GM21619 (cell line): ENCODE measurements at regions not wholly inside any gene's neighbourhood (a gene's known extent, or its start where the extent isn't known, plus 50 kb on each side); places are given as distances from the start of the nearest gene placed in this dataset.
"Not testable (repeated sequence)": the region's sequence is repeated elsewhere in the genome, so short reads cannot be mapped to it uniquely, and the experiment has no call there.

Source experiments
- ATAC-seq: cut with Tn5 transposase; IDR thresholded peaks from one replicate; pipeline ENCODE4 v1.9.1; 2021; ENCODE audit not compliant: unreplicated experiment

DNA sequence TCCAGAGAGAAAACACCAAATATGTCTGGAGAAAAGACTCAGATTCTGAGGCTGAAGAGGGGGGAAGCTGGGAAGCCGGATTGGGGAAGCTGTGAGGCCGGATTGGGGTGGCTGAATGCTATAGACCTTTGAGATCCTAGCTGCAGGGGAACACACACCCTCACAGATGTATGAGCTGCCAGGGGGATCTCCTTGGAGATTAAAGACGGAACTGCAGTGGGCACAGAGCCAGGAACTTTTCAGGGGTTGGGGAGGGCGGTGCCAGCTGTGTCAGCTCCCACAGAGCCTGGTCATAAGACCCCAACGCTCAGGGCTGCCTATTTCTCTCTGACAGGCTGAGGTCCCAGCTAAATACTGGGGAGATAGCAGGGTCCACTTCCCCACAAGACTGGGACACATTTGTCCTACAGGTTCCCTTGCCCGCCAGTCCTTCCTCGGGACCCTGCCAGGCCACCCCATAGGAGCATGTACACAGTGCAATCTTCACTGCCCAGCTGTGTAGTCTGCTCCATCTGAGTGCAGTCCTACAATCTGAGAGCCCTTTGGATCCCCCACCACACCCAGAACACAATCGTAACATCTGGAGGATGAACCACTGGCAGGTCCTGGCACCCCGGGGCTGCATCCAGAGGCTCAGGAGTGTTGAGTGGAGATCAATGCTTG, 1893.9 kb downstream of the PCDH9 start:
- ATAC-seq: no peak

DNA sequence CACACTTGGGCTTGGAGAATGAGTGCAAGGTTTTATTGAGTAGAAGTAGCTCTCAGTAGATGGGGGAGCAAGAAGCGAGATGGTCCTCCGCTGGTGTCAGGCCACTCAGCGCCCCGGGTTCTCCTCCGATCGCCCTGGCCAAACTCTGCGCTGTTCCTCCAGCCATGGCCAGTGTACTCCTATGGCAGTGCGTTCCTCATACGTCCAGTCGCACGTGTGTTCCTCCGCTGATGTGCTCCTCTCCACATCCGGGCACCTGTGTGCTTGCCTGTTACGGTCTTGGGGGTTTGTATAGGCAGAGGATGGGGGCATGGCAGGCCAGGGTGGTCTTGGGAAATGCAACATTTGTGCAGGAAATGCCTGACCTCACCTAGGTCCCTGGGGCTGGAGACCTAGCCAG, 1899.4 kb downstream of the PCDH9 start:
- ATAC-seq: no peak

DNA sequence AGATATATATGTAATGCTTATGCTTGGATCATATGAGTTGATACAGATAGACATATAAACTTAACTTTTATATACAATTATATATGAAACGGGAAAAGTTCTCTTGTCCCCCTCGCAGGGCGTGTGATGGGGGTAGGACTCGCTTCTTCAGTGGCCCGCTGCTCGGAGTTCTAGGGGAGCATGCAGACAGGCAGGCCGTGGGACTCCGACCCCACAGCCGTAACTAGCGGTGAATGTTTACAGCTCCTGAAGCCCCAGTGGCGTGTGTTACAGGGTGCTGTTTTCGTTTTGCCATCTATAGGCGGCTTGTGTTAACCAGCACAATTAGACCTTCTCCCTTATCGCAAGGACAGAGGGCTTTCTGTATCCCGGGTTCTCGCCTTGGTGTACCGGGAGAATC, 1899.8 kb downstream of the PCDH9 start:
- no peak for ATAC-seq

DNA sequence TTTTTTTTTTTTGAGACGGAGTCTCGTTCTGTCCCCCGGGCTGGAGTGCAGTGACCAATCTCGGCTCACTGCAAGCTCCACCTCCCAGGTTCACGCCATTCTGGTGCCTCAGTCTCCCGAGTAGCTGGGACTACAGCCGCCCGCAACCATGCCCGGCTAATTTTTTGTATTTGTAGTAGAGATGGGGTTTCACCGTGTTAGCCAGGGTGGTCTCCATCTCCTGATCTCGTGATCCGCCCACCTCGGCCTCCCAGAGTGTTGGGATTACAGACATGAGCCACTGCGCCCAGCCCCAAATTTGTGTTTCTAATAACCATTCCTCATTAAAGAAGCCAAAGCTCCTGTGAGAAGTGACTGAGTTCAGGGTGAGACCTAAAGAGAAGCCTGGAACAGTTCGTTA, 1906.9 kb downstream of the PCDH9 start:
- not testable (repeated sequence) for ATAC-seq

DNA sequence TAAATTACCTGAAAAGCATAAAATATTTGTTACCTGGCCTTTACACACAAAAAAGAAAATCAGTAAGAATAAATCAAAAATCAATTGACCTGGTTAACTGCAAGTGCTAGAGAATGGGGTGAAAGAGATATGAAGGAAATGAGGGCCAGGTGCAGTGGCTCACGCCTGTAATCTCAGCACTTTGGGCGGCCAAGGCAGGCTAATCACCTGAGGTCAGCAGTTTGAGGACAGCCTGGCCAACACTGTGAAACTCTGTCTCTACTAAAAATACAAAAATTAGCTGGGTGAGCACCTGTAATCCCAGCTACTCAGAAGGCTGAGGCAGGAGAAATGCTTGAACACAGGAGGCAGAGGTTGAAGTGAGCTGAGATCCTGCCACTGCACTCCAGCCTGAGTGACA, 1908.7 kb downstream of the PCDH9 start:
- not testable (repeated sequence) for ATAC-seq

DNA sequence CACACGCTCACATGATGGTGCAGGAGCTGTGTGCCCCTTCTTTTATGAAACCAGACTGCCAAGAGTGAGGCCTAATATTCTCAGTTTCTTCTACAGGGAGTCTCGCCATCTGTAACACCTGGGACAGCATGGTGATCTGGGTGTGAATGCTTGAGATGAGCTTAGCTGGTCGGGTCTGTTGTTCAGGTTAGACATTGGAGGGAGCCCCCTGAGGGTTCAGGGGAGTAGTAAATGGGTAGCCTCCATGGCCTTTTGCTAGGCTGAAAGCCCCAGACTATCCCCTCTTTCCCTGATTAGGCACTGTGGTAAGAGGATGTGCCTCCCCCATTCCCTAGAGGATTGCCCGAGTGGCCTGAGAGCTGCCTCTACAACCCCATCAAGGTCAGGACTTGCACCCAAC, 1916.1 kb downstream of the PCDH9 start:
- ATAC-seq: no peak

DNA sequence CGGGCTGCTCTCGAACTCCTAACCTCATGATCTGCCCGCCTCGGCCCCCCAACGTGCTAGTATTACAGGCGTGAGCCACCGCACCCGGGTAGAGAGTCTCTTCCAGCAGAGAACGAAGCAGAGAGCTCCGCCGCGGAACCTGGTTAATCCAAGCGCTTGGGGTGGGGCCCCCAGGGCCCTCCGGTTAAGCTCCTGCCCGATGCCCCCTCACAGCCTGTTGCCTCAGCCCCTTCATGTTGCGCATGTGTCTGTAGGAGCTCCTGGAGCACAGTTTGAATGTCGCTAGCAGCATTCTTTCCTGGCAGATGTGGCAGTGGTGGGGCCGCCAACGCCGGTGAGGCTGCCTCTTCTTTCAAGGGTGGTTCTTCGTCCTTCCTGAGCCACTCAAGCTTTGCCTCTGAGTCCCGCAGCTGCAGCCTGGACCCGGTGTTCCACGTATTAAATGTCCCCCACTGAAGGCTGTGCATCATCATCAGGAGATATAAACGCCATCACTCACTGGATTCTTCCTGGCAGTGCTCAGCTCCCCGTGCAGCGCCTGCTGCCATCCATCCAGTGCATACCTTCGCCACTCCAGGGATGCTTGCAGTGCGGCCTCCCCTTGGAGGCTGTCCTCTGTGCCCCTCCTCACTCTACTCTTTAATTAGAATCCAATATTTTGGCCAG, 1919.3 kb downstream of the PCDH9 start:
- ATAC-seq: no peak

DNA sequence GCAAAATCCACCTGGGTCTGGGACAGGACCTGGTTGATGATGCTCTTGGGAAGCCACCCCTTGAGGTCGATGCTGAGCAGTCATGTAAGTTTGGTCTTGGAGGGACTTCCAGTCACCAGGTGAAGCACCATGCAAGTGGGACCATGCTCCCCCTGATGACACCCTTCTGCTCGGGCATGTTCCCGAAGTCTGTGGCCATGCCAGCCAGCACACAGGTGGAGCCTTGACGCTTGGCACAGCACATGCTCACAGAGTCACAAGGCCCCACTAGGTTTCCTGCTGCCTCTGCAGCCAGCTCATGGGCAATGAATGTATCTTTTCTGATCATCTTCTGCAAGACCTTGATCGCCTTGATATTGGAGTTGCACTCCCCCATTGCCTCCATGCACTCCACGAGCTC, 1920.2 kb downstream of the PCDH9 start:
- no peak for ATAC-seq

DNA sequence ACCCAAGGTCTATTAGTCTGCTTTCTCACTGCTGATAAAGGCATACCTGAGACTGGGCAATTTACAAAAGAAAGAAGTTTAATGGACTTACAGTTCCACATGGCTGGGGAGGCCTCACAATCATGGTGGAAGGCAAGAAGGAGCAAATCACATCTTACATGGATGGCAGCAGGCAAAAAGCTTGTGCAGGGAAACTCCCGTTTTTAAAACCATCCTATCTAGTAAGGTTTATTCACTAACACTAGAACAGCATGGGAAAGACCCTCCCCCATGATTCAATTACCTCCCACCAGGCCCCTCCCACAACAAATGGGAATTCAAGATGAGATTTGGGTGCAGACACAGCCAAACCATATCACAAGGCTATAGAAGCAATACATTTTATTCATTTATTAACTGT, 1921.4 kb downstream of the PCDH9 start:
- ATAC-seq: not testable (repeated sequence)

DNA sequence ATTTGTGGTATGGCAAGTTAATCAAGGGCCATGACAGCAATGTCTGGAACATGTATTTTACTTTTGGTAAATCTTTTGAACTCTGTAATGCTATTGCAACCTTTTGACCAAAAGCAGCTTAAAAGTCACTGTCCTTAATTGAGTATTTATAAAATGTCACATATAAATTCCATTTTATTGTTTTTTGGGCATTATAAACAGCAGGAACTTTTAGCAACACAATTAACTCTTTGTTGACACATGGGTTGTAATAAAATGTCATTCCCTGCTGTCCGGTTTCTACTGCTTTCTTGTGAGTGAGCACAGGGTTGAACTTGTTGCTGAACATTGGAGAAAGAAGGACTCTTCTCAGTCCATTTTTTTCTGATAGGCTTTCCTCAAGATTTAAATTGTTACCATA, 1923.1 kb downstream of the PCDH9 start:
- no peak for ATAC-seq

DNA sequence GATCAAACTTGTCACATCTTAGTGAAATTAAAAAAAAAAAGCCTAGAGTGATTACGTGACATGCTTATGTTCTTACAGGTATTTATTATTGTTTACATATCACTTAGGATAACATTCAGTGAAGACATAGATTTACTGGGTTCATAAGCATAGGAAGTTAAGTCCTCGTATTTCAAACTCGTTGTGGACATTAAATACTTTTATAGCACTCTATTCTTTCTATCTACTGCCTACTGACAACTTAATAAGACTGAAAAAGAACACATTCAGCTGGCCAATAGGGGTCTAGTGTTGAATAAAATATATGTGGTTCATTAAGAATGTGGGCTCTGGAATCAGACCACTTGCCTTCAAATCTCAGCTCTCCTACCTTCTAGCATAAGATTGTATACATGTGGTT, 1927.4 kb downstream of the PCDH9 start:
- ATAC-seq: no peak

DNA sequence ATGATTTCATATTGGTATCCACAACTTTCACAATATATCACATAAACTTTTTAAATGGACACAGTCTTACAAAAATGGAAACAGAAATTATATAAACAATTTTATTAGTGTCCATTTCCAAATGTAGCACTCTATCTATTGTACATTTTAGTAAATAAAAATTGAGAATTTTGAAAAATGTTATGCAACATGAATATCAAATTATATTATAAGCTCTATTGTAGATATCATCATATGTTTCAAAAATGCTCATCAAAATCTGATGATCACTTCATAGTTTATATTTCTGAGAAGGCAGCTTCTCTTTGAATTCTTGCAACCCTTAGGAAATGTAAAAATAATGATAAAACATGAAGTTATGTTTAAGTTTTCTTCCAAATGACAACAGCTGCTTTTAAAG, 1928.6 kb downstream of the PCDH9 start:
- ATAC-seq: no peak

DNA sequence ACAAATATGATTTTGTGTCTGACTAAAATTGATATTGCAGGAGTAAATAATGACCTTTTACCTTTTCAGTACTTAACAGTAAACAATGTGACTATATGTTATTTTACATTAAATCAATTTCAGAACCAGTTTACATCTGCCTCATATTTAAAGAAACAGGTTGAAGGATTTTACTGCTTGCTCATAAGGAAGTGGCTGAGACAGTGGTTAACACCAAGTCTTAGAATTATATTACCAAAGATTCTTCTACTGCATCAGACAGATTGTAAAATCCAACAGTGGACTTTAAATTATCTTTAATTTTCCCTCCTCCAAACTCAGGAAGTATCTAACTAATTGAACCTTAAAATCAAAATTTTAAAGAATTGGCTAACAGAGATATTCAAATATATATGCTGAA, 1929.9 kb downstream of the PCDH9 start:
- ATAC-seq: no peak

DNA sequence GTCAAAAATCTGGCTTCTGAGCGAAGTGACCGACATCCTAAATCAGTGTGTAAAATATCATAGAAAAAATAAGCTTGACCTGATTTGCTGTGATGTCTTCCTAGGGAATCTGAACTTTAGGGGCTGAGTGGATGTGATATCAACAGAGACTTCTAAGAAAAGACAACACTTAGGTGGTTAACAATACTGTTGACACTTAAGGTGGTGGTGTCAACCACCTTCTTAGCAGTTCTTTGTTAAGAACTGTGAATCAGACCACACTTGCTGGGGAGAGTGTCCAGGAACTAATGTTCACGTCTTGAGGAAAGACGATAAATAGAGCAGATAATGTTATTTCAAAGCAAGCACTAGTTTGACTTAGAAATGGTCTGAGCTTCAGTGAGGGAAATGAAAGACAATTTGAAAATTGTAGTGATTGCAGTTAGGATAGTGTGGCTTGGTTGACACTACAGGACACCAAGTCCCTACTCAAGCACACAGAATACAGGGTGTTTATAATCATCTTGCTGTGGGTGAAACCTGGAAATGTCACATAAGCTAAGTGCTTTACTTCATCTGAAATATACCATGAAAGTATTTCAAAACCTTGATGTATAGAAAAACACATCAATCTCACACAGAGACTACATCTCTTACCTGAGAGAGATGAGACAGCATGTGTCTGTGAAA, 1936.5 kb downstream of the PCDH9 start:
- ATAC-seq: no peak

DNA sequence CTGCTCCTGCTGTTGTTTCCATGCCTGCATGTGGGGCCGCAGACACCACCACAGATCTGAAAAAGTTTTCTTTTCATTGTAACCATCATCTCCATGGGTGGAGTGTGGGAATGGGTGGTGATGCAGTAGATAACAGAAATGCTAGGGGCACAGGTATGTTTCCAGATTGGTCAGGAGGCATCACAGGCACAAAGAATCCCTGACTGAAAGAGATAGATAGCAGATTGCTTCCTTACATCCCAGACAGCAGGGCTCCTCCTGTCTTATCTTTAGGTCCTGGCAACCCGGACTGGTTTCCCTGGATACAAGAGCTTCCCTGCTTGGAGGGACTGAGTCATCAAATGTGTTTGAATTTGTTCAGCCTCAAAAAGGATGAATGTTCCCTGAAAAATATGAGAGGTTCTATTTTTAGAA, 1937.6 kb downstream of the PCDH9 start:
- ATAC-seq: no peak

DNA sequence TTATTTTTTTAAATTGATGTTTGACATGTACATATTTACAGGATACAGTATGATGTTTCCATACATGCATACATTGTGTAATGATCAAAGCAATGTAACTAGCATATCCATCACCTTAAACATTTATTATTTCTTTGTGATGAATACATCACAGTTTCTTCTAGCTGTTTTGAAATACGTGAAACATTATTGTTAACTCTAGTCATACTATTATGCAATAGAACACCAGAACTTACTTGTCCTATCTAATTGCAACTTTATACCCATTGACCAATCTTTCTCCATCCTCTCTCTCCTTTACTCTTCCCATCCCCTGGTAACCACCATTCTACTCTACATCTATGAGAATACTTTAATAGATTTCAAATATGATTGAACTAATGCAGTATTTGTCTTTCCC, 1942.7 kb downstream of the PCDH9 start:
- no peak for ATAC-seq

DNA sequence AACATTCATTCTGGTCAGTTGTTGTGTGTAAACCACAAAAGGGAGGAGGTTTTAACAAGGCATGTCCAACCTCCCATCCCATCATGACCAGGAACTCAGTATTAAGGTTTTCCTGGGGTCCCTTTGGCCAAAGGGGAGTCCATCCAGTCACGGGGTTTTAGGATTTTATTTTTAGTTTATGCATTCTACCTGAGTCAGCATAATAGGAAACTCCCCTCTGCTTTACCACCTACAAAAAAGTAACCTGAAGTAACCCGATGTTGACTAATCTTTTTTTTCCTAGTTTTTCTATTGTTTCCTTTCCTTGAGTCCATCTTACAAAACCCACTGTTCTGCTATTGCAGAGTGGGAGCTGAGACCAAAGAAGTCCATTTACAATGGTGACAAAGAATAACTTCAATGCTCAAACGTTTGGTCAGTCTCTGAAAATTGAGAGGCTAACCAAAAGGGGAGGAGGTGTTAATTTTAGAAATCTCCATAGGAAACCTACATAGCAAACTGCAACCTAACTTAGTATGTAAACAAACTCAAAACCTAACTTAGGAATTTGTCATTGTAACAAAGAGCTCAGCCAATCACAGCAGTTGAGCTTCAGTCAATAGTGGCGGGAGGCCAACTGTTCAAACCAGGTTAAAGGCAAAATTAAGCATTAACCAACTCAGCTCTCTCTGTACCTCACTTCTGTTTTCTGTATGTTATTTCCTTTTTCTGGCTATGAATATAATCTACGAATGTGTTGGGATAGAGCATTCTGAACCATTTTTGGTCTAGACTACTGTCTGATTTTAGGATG, 1954.1 kb downstream of the PCDH9 start:
- ATAC-seq: no peak

DNA sequence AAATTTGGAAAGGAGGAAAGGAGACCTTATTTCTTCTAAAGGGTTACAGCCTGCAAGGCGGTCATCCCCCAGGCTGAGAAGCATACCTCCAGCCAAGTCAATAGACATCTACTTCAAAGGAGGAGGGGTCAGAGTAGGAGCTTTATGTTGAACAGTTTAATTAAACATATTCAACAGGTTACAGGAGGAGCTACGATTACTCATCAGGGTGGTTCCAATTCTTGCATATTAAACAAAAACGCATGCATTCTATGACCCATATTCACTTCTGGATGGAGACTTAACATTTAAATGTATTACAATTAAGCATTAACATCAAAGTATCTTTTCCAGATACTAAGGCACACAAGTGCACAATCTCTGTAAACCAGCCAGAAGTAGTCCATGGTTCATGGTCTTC, 1955.0 kb downstream of the PCDH9 start:
- no peak for ATAC-seq

DNA sequence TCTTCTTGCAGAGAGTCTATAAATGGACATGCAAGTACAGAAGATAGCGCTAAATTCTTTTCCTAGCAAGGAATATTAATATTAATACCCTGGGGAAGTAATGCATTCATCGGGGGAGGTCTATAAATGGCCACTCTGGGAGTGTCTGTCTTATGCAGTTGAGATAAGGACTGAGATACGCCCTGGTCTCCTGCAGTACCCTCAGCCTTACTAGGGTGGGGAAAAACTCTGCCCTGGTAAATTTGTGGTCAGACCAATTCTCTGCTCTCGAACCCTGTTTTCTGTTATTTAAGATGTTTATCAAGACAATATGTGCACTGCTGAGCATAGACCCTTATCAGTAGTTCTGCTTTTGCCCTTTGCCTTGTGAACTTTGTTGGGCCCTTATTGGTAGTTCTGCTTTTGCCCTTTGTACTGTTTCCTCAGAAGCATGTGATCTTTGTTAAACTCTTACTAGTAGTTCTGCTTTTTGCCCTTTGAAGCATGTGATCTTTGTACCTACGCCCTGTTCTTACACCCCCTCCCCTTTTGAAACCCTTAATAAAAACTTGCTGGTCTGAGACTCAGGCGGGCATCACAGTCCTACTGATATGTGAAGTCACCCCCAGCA, 1956.2 kb downstream of the PCDH9 start:
- ATAC-seq: not testable (repeated sequence)

DNA sequence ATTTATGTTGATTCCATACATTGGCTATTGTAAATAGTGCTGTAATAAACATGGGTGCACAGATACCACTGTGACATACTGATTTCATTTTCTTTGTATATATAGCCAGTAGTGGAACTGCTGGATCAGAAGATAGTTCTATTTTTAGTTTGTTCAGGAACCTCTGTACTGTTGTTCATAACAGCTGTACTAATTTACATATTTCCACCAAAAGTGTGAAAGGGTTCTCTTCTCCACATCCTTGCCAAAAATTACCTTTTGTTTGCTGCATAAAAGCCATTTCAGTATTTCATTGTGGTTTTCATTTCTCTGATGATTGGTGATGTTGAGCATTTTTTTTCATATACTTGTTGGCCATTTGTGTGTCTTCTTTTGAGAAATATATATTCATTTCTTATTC, 1962.1 kb downstream of the PCDH9 start:
- ATAC-seq: no peak

DNA sequence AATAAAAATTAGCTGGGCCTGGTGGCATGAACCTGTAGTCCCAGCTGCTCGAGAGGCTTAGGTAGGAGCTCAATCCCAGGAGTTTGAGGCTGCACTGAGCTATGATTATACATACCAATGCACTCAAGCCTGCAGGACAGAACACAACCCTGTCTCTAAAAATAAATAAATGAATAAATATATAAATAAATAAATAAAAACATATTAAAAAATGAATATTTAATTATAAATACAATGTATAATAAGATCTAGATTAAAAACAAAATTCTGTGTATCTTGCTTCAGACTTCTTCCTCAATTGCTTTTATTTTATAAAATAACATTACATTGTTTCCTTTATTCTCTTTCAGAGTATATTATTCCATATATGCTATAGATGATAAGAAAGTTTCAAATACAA, 1964.1 kb downstream of the PCDH9 start:
- ATAC-seq: no peak
